Fibroblast of lung (primary cell): ENCODE measurements at regions not wholly inside any gene's neighbourhood (a gene's known extent, or its start where the extent isn't known, plus 50 kb on each side); places are given as distances from the start of the nearest gene placed in this dataset.

Source experiments
- CTCF ChIP-seq, 2 donors: IDR thresholded peaks in 1 of 2; conservative IDR thresholded peaks in 1 of 2; 1 replicate in 1 of 2; 2 replicates in 1 of 2; pipeline ENCODE4 v1.5.1; 2011 to 2012; ENCODE audit warnings: low read length in 2 of 2, control low read depth in 1 of 2, inconsistent platforms in 1 of 2, low read depth in 1 of 2, mild to moderate bottlenecking in 1 of 2
- EZH2 ChIP-seq: IDR thresholded peaks from 2 replicates; pipeline ENCODE4 v1.5.1; 2012; ENCODE audit warnings: low read length, control low read depth, mild to moderate bottlenecking; ENCODE audit errors: missing control alignments

- TF ChIP-seq CTCF (conservative IDR thresholded peaks at IDR 0.05 in 1 of 2, IDR thresholded peaks at IDR 0.05 in 1 of 2; ENCODE audit: low read depth in 1 of 2, low read length in 2 of 2) (no peak), EZH2 (no peak)
These were observed 89.6 kb upstream of the C7orf33 start for GRCh38 chr7:148500978-148501377.
